Stimulated activated naive CD8-positive, alpha-beta T cell treated with anti-CD3 and anti-CD28 coated beads, Interleukin-15, amount 100 ng/mL, for 72 hours (primary cell): ENCODE measurements at regions not wholly inside any gene's neighbourhood (a gene's known extent, or its start where the extent isn't known, plus 50 kb on each side); places are given as distances from the start of the nearest gene placed in this dataset.

Source experiments
- ATAC-seq: fragments of 150-1000 bp; cut with Tn5 transposase; 2 replicates; pipeline ENCODE4 v1.10.0; 2021; ENCODE audit warnings: mild to moderate bottlenecking, moderate library complexity
- DNase-seq, 2 donors: peaks; one replicate each; pipeline ENCODE4 v3.0.0; 2021 to 2022
- H3K27ac Mint-ChIP-seq, 2 donors: one replicate each; pipeline ENCODE4 v1.8.0; 2022; ENCODE audit warnings: mild to moderate bottlenecking in 2 of 2, mixed read lengths in 2 of 2, moderate library complexity in 2 of 2
- H3K27me3 Mint-ChIP-seq: one replicate; pipeline ENCODE4 v1.8.0; 2022; ENCODE audit warnings: mixed read lengths
- H3K4me1 Mint-ChIP-seq: one replicate; pipeline ENCODE4 v1.8.0; 2022; ENCODE audit warnings: mild to moderate bottlenecking, mixed read lengths
- H3K4me3 Mint-ChIP-seq, 2 donors: one replicate each; pipeline ENCODE4 v1.8.0; 2022; ENCODE audit warnings: mild to moderate bottlenecking in 2 of 2, mixed read lengths in 2 of 2, moderate library complexity in 1 of 2
- H3K9me3 Mint-ChIP-seq, 2 donors: one replicate each; pipeline ENCODE4 v1.8.0; 2022; ENCODE audit warnings: mixed read lengths in 2 of 2

DNA sequence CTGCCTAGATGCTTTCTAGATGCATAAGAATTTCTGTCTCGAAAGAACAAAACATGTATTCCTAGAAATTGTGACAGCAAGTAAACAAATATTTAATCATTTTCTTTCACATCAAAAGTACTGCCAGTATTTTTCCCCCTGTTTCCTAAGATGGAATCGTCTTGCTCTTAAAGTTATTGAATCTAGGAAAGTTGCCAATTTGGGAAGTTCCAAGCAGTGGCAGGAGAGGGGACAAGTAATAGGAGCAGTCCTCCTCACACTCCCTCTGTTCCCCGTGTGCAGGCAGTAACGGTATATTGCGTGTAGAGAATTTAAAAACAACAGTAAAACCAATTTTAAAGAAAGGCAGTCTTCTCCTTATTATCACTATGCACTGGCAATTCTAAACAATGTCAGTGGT is 619.8 kb downstream of the TBL1XR1 start:
- H3K9me3 Mint-ChIP-seq, result peaks cover 0 to 9% of the 10 kb centered on the region in 2 donors
- no peaks in the 10 kb centered on the region for H3K27me3 Mint-ChIP-seq
- ATAC-seq, result no peak
- H3K4me3 Mint-ChIP-seq, result no peak overlapping the region
- DNase-seq, result no peak
- no peak overlapping the region for H3K27ac Mint-ChIP-seq
- H3K4me1 Mint-ChIP-seq, result no peaks in the 10 kb centered on the region

DNA sequence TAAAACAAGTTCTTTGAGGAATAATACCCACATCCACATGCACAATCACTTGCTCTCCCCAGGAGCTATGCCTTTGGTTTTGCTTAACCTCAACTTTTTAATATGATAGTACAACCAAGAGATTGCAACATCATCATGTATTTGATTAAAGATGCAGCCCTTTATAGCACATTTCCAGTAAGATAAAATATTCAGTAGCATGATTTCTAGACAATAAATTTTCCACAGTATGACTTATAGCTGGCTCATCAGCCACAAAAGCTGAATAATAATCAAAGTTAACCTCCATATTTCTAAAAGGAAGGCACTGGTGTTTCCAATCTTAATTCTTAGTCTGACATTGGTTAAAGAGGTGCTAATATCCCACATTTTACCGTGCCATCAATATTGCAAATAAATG is 622.5 kb downstream of the TBL1XR1 start:
- DNase-seq (no peak), ATAC-seq (no peak)
- Mint-ChIP-seq H3K9me3 (peaks cover 0 to 4% of the 10 kb centered on the region in 2 donors), H3K27me3 (no peaks in the 10 kb centered on the region), H3K4me3 (no peak overlapping the region), H3K27ac (no peak overlapping the region), H3K4me1 (no peaks in the 10 kb centered on the region)

- DNase-seq, result no peak
- H3K27ac Mint-ChIP-seq, result no peak overlapping the region
- H3K27me3 Mint-ChIP-seq, result no peaks in the 10 kb centered on the region
- H3K4me1 Mint-ChIP-seq, result no peaks in the 10 kb centered on the region
- H3K9me3 Mint-ChIP-seq, result no peaks in the 10 kb centered on the region
- no peak overlapping the region for H3K4me3 Mint-ChIP-seq
- ATAC-seq, result no peak
Measured at GRCh38 chr3:176571926-176572325, 625.4 kb downstream of the TBL1XR1 start.

DNA sequence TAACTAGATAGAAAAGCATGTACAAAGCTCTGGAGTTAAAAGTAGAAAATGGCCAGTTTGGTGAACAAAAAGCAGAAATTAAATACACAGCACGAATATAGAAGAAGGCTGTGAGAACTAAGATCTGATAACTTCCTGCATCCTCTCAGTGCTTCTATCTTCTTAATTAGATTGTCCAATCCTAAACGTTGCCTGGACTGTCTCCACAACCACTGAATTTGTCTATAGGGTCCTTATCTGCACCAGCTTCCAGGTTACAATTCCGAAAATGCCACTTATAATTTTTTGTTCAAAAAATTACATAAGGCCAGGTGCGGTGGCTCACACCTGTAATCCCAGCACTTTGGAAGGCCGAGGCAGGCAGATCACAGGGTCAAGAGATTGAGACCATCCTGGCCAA is 626.3 kb downstream of the TBL1XR1 start:
- ATAC-seq, result no peak
- Mint-ChIP-seq H3K4me3 (no peak overlapping the region), H3K4me1 (no peaks in the 10 kb centered on the region), H3K9me3 (no peaks in the 10 kb centered on the region), H3K27ac (no peak overlapping the region), H3K27me3 (no peaks in the 10 kb centered on the region)
- DNase-seq, result no peak

- no peak overlapping the region for H3K4me3 Mint-ChIP-seq
- no peak for ATAC-seq
Measured at GRCh38 chr3:176568189-176568588, 629.1 kb downstream of the TBL1XR1 start.

DNA sequence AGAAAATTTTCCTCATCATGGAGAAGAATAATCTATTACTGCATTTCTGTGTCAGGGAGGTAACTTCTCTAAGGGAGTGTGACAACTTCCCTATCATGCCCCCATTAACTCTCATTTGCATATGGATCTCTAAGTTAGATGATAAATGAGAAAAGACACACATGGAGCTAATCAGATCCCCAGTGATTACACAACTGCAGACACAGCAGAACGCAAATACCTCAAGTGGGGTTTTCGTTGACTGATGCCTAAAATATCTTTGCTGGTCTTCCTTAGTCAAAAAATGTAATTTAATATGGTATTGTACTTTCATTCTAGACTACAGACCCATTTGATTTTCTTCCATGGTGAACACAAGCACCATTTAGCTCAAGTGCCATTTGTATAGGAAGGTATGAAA is 630.5 kb downstream of the TBL1XR1 start:
- no peak for ATAC-seq
- DNase-seq, result no peak
- peaks cover 0 to 13% of the 10 kb centered on the region in 2 donors for H3K9me3 Mint-ChIP-seq
- H3K4me1 Mint-ChIP-seq, result no peaks in the 10 kb centered on the region
- H3K27ac Mint-ChIP-seq, result no peak overlapping the region
- no peaks in the 10 kb centered on the region for H3K27me3 Mint-ChIP-seq
- no peak overlapping the region for H3K4me3 Mint-ChIP-seq

More at GRCh38 chr3:176568189-176568588, 629.1 kb downstream of the TBL1XR1 start:
- no peaks in the 10 kb centered on the region for H3K4me1 Mint-ChIP-seq
- no peaks in the 10 kb centered on the region for H3K27me3 Mint-ChIP-seq
- peaks cover 0 to 12% of the 10 kb centered on the region in 2 donors for H3K9me3 Mint-ChIP-seq
- no peak overlapping the region for H3K27ac Mint-ChIP-seq
- DNase-seq, result no peak

- H3K27ac Mint-ChIP-seq, result no peak overlapping the region
- H3K4me3 Mint-ChIP-seq, result no peak overlapping the region
- no peaks in the 10 kb centered on the region for H3K4me1 Mint-ChIP-seq
- DNase-seq, result no peak
- ATAC-seq, result no peak
- no peaks in the 10 kb centered on the region for H3K27me3 Mint-ChIP-seq
- peaks cover 0 to 13% of the 10 kb centered on the region in 2 donors for H3K9me3 Mint-ChIP-seq
Measured at GRCh38 chr3:176562331-176562730, 635.0 kb downstream of the TBL1XR1 start.

GRCh38 chr3:176561826-176562225 is 635.5 kb downstream of the TBL1XR1 start:
- no peak for ATAC-seq
- H3K4me1 Mint-ChIP-seq, result no peaks in the 10 kb centered on the region

DNA sequence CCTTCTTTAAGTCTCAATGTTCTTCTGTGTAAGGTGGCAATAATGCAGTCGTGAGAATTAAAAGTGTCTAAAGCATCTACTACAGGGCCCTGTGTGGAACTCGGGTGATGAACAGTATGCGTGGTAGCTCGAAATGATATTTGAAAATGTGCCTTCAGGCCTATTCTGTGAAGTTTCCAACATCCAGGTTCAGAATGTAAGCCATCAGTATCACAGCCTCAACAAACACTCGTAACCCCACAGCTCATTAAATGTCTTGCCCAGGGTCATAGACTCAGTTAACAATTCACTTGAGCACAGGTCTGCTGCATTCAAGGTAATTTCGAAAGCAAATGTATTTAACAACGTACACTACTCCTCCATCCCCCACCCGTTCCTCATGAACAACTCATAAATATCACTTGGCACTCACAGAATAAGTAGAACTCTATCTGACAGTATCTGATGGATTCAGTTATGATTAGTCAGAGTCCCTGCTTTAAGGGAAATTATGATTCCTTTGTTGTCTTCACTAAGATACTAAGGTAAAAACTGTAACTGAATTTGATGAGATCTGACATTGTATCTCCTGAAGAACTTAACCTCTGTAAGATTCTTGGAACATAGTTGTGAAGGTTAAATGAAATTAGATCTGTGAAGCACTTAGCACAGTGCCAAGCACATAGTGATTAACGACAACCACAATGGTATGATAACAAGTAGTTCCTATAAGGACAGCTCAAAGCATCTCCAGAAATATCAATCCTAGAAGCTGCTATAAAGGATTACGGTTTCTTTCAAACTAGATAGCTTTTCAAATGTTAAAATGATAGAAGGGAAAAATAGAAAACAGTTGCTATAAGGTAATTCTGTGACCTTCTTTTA is 642.3 kb downstream of the TBL1XR1 start:
- Mint-ChIP-seq H3K4me1 (no peaks in the 10 kb centered on the region), H3K4me3 (no peak overlapping the region), H3K9me3 (no peaks in the 10 kb centered on the region), H3K27me3 (no peaks in the 10 kb centered on the region), H3K27ac (no peak overlapping the region)
- ATAC-seq (no peak), DNase-seq (no peak)

More at GRCh38 chr3:176561826-176562225, 635.5 kb downstream of the TBL1XR1 start:
- Mint-ChIP-seq H3K27me3 (no peaks in the 10 kb centered on the region), H3K27ac (no peak overlapping the region), H3K4me3 (no peak overlapping the region), H3K9me3 (peaks cover 0 to 13% of the 10 kb centered on the region in 2 donors)
- DNase-seq, result no peak

DNA sequence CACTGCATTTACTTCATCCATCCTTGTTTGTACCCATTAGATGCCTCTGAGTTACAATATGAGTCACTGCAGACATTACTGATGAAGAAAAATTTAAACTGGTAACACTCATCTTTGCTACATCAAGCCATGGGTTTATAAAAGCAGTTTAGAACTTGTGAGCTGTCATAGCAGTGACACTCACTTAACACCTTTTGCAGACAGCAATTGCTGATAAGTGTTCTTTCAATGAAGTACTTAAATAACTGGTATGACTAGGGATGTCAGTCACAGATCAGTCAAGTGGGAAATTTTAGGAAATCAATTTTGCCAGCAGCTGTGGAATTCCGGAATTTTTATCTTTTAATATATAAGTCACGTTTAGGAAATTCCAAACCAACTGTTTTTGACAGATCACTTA is 643.0 kb downstream of the TBL1XR1 start:
- DNase-seq (no peak), ATAC-seq (no peak)
- Mint-ChIP-seq H3K4me3 (no peak overlapping the region), H3K4me1 (no peaks in the 10 kb centered on the region), H3K27ac (no peak overlapping the region), H3K9me3 (no peaks in the 10 kb centered on the region), H3K27me3 (no peaks in the 10 kb centered on the region)

- Mint-ChIP-seq H3K4me3 (no peak overlapping the region), H3K27me3 (no peaks in the 10 kb centered on the region), H3K9me3 (peaks cover 16 to 25% of the 10 kb centered on the region in 2 donors), H3K27ac (no peak overlapping the region), H3K4me1 (no peaks in the 10 kb centered on the region)
- DNase-seq (no peak), ATAC-seq (no peak)
Measured at GRCh38 chr3:176526942-176527341, 670.3 kb downstream of the TBL1XR1 start.

DNA sequence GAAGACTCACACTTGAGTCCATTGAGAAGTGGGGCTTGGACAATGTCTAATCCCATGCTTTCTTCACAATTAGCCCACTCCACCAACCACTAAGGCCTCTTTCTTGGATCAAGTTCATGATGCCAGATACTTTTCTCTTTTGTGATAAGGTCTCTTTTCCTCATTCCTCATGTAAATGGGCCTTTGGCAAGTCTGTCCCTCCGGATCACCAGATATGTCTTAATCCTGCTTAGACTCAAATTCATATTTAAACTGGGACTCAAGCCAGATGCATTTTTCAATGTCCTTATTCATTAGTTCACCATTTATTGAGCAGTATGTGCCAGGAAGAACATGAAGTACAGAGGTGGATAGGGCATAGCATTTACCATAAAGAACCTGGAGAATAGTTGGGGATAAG is 671.1 kb downstream of the TBL1XR1 start:
- no peak for ATAC-seq
- Mint-ChIP-seq H3K9me3 (peaks cover 16 to 30% of the 10 kb centered on the region in 2 donors), H3K27ac (no peak overlapping the region), H3K4me1 (no peaks in the 10 kb centered on the region), H3K4me3 (no peak overlapping the region), H3K27me3 (no peaks in the 10 kb centered on the region)
- no peak for DNase-seq

GRCh38 chr3:176523114-176523513 is 674.2 kb downstream of the TBL1XR1 start:
- Mint-ChIP-seq H3K27me3 (no peaks in the 10 kb centered on the region), H3K27ac (no peak overlapping the region), H3K9me3 (peaks cover 5 to 17% of the 10 kb centered on the region in 2 donors), H3K4me1 (no peaks in the 10 kb centered on the region), H3K4me3 (no peak overlapping the region)
- ATAC-seq, result no peak
- no peak for DNase-seq

DNA sequence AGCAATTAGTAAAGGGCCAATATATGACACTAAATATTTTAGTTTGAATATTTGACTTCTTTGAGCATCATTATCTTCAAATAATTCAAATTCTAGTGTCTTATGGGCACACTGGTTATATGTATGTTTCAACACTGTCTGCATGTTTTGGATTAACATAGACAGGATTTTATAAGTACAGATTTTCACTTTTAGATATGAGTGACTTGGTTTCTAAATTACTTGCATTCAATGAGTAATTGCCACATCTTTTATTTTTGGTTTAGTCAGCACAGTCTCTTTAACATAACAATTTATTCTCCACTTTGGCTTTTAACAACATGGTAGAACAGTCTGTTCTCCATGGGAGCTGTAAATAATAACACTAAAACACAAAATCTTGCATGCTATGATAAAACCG is 674.8 kb downstream of the TBL1XR1 start:
- Mint-ChIP-seq H3K9me3 (peaks cover 5 to 17% of the 10 kb centered on the region in 2 donors), H3K4me3 (no peak overlapping the region), H3K27me3 (no peaks in the 10 kb centered on the region), H3K27ac (no peak overlapping the region), H3K4me1 (no peaks in the 10 kb centered on the region)
- ATAC-seq (no peak), DNase-seq (no peak)

GRCh38 chr3:176521531-176522175 is 675.6 kb downstream of the TBL1XR1 start:
- no peak overlapping the region for H3K27ac Mint-ChIP-seq
- no peaks in the 10 kb centered on the region for H3K27me3 Mint-ChIP-seq
- DNase-seq (no peak), ATAC-seq (no peak)
- no peak overlapping the region for H3K4me3 Mint-ChIP-seq
- peaks cover 5 to 17% of the 10 kb centered on the region in 2 donors for H3K9me3 Mint-ChIP-seq
- H3K4me1 Mint-ChIP-seq, result no peaks in the 10 kb centered on the region

- Mint-ChIP-seq H3K9me3 (peaks cover 32 to 33% of the 10 kb centered on the region in 2 donors), H3K27ac (no peak overlapping the region), H3K4me3 (no peak overlapping the region), H3K4me1 (no peaks in the 10 kb centered on the region), H3K27me3 (no peaks in the 10 kb centered on the region)
- ATAC-seq, result no peak
- DNase-seq, result no peak
Measured at GRCh38 chr3:176514297-176514696, 683.0 kb downstream of the TBL1XR1 start.
